Gastroesophageal sphincter (tissue), 4 donors: ENCODE measurements at regions not wholly inside any gene's neighbourhood (a gene's known extent, or its start where the extent isn't known, plus 50 kb on each side); places are given as distances from the start of the nearest gene placed in this dataset.

Experiments used
- ATAC-seq: fragments of 150-250 bp; one replicate; pipeline ENCODE4 v1.9.1; 2016; ENCODE audit warnings: mild to moderate bottlenecking, moderate library complexity
- H3K27ac ChIP-seq, 4 donors: fragments of 200-600 bp; sonication (generic) in 3 of 4; 1 replicate in 3 of 4; 2 replicates in 1 of 4; pipeline ENCODE4 v1.5.1; 2016 to 2019
- H3K27me3 ChIP-seq: fragments of 200-600 bp; sonication (generic); one replicate; pipeline ENCODE4 v1.5.1; 2019
- H3K36me3 ChIP-seq, 2 donors: fragments of 200-600 bp; sonication (generic); one replicate each; pipeline ENCODE4 v1.5.1; 2019; ENCODE audit warnings: control low read depth in 1 of 2
- H3K4me1 ChIP-seq, 3 donors: fragments of 200-600 bp; sonication (generic); 1 replicate in 2 of 3; 2 replicates in 1 of 3; pipeline ENCODE4 v1.5.1; 2016 to 2019; ENCODE audit warnings: control low read depth in 2 of 3
- H3K4me3 ChIP-seq, 2 donors: fragments of 200-600 bp; sonication (generic); one replicate each; pipeline ENCODE4 v1.5.1; 2019; ENCODE audit warnings: mild to moderate bottlenecking in 1 of 2, moderate library complexity in 1 of 2
- H3K9me3 ChIP-seq, 3 donors: fragments of 200-600 bp; sonication (generic); one replicate each; pipeline ENCODE4 v1.5.1; 2017 to 2019; ENCODE audit warnings: control low read depth in 2 of 3
- CTCF ChIP-seq, 4 experiments: fragments of 200-600 bp in 2 of 4; fragments of 450-650 bp in 2 of 4; sonication (generic) in 1 of 4; IDR thresholded peaks; one replicate each; pipeline ENCODE4 v1.5.1; 2017 to 2019; ENCODE audit warnings: antibody characterized with exemption in 4 of 4, mild to moderate bottlenecking in 2 of 4, moderate library complexity in 2 of 4
- EP300 ChIP-seq: sonication (generic); formaldehyde crosslinking; IDR thresholded peaks from one replicate; pipeline ENCODE4 v1.6.1; 2017; ENCODE audit warnings: antibody characterized with exemption, mild to moderate bottlenecking
- POLR2A ChIP-seq, 2 donors: fragments of 450-650 bp; IDR thresholded peaks; one replicate each; pipeline ENCODE4 v1.6.1; 2017; ENCODE audit warnings: antibody characterized with exemption in 2 of 2, mild to moderate bottlenecking in 2 of 2, moderate library complexity in 1 of 2
- POLR2AphosphoS5 ChIP-seq: sonication (generic); formaldehyde crosslinking; IDR thresholded peaks from one replicate; pipeline ENCODE4 v1.6.1; 2017; ENCODE audit warnings: antibody characterized with exemption
- WGBS, 2 donors: methylation state at CpG; one replicate each; pipeline ENCODE4 v1.1.5; 2018; ENCODE audit warnings: low coverage in 1 of 2; 5-methylcytosine and 5-hydroxymethylcytosine counted together

DNA sequence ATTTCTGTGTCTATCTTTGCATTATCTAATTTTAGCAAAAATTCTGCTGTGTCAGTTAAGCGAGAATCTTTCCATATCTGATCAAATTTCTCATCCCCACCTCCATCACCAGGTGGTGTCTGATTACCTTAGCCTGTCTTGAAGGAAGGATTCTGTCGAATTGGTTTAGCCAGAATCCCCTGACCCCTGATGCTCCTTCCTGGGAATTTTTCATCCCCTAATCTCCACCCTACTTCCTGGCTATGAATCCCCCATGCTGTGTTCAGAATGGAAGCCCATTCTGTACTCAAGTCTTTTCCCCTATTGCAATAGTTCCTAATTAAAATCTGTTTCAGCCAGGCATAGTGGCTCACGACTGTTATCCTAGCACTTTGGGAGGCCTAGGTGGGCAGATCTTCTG, 216.1 kb downstream of the SKIDA1 start:
- Histone ChIP-seq H3K27ac (no peak overlapping the region), H3K27me3 (no peaks in the 10 kb centered on the region), H3K9me3 (no peaks in the 10 kb centered on the region), H3K36me3 (no peaks in the 10 kb centered on the region), H3K4me1 (peaks cover 0 to 9% (median 4%) of the 10 kb centered on the region in 3 donors), H3K4me3 (no peak overlapping the region)
- 60 to 79% methylated on average over 2 of the region's 3 CpGs for WGBS, 2 donors
- ATAC-seq = no peak
- TF ChIP-seq EP300 (no peak), POLR2A (IDR thresholded peaks at IDR 0.05) (no peak), POLR2AphosphoS5 (no peak), CTCF (IDR thresholded peaks at IDR 0.05) (no peak)

GRCh38 chr10:21308946-21309345, 216.5 kb downstream of the SKIDA1 start:
- ATAC-seq = no peak
- Histone ChIP-seq H3K27me3 (no peaks in the 10 kb centered on the region), H3K4me3 (no peak overlapping the region), H3K27ac (no peak overlapping the region), H3K4me1 (peaks cover 0 to 4% (median 0%) of the 10 kb centered on the region in 3 donors), H3K36me3 (no peaks in the 10 kb centered on the region), H3K9me3 (no peaks in the 10 kb centered on the region)
- WGBS, 2 donors = 54 to 78% methylated on average over 4 of the region's 4 CpGs
- TF ChIP-seq POLR2A (IDR thresholded peaks at IDR 0.05) (no peak), CTCF (IDR thresholded peaks at IDR 0.05) (no peak), POLR2AphosphoS5 (no peak)

DNA sequence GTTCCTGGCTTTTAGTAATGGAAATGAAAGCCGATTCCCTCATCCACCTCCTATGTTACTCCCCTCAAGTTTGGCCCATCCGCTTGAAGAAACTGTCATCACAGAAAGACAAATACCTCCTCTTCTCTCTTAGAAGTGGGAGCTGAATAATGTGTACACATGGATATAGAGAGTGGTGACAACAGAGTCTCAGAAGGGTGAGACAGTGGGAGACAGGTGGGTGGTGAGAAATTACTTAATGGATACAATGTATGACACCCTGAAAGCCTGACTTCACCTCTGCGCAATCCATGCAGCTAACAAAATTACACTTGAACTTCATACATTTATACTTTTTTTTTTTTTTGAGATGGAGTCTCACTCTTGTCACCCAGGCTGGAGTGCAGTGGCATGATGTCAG, 217.5 kb downstream of the SKIDA1 start:
- Histone ChIP-seq H3K4me1 (no peaks in the 10 kb centered on the region), H3K36me3 (no peaks in the 10 kb centered on the region), H3K4me3 (no peak overlapping the region), H3K27me3 (no peaks in the 10 kb centered on the region), H3K27ac (no peak overlapping the region), H3K9me3 (no peaks in the 10 kb centered on the region)
- ATAC-seq = no peak
- TF ChIP-seq CTCF (IDR thresholded peaks at IDR 0.05) (no peak), POLR2A (IDR thresholded peaks at IDR 0.05) (no peak), EP300 (no peak), POLR2AphosphoS5 (no peak)
- 87 to 90% methylated on average over 2 to 3 of the region's 3 CpGs for WGBS, 2 donors

DNA sequence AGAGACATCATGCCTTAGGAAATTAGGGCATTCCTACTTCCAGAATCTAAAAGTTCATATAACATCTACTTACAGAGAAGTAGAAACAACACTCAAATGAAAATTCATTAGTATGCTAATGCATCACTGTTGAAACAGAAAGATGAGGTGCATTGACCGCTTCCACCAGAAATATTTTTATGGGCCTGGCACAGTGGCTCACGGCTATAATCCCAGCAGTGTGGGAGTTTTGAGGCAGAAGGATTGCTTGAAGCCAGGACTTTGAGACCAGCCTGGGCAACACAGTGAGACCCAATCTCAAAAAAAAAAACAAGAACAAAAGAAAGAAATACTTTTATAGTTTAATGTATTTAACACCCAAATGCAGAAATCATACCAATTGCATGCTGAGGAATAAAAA, 220.9 kb downstream of the SKIDA1 start:
- H3K27me3 ChIP-seq = no peaks in the 10 kb centered on the region
- TF ChIP-seq EP300 (no peak), POLR2AphosphoS5 (no peak), POLR2A (IDR thresholded peaks at IDR 0.05) (no peak), CTCF (IDR thresholded peaks at IDR 0.05) (no peak)
- no peaks in the 10 kb centered on the region for H3K36me3 ChIP-seq
- WGBS, 2 donors = 83 to 100% methylated on average over 2 of the region's 2 CpGs
- no peak overlapping the region for H3K4me3 ChIP-seq
- H3K9me3 ChIP-seq = no peaks in the 10 kb centered on the region
- H3K4me1 ChIP-seq = no peaks in the 10 kb centered on the region
- H3K27ac ChIP-seq = no peak overlapping the region
- ATAC-seq = no peak

GRCh38 chr10:21304198-21304597, 221.3 kb downstream of the SKIDA1 start:
- no peaks in the 10 kb centered on the region for H3K27me3 ChIP-seq
- no peak for ATAC-seq
- no peaks in the 10 kb centered on the region for H3K4me1 ChIP-seq
- no peaks in the 10 kb centered on the region for H3K9me3 ChIP-seq
- no peaks in the 10 kb centered on the region for H3K36me3 ChIP-seq
- 65 to 93% methylated on average over 2 to 4 of the region's 5 CpGs for WGBS, 2 donors
- no peak overlapping the region for H3K27ac ChIP-seq
- TF ChIP-seq POLR2AphosphoS5 (no peak), EP300 (no peak), POLR2A (IDR thresholded peaks at IDR 0.05) (no peak), CTCF (IDR thresholded peaks at IDR 0.05) (no peak)
- H3K4me3 ChIP-seq = no peak overlapping the region
